HG02981 (cell line): ENCODE measurements at regions not wholly inside any gene's neighbourhood (a gene's known extent, or its start where the extent isn't known, plus 50 kb on each side); places are given as distances from the start of the nearest gene placed in this dataset.

Source experiments
- ATAC-seq: cut with Tn5 transposase; IDR thresholded peaks from one replicate; pipeline ENCODE4 v1.9.1; 2021; ENCODE audit warnings: mild to moderate bottlenecking, moderate library complexity; ENCODE audit not compliant: unreplicated experiment

- no peak for ATAC-seq
These were observed 286.8 kb upstream of the TRIB2 start for GRCh38 chr2:12429779-12430406.

DNA sequence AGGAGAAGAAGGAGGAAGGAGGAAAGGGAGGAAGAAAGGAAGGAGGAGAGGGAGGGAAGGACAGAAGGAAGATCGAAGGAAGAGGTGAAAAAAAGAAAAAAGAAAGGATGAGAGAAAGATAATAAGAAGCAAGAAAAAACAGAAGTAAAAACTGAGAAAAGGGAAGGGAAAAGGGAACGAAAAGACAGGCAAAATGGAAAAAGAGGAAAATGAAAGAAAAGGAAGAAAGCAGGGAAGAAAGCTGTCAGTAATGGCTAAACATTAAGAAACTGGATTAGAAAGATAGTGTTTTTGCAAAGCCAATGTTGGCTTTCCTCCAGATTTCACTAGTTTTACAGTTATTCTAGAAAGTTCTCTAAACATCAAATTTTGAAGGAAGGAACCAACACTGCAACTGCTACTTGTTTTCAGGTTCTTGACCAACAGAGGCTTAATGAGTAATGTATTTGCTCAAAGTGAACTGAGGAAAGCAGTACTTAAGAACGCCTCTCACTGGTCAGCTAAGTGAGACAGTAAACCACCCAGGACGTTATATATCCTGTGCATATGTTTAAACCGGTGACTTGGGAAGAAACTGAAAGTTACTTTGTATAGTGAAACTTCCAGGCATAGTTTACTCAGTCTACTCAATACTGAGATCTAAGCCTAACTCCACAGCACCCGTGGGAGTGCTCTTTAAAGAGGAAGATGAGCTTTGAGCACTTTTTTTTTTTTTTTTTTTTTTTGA, 286.2 kb upstream of the TRIB2 start:
- ATAC-seq: peak; percentile 98

DNA sequence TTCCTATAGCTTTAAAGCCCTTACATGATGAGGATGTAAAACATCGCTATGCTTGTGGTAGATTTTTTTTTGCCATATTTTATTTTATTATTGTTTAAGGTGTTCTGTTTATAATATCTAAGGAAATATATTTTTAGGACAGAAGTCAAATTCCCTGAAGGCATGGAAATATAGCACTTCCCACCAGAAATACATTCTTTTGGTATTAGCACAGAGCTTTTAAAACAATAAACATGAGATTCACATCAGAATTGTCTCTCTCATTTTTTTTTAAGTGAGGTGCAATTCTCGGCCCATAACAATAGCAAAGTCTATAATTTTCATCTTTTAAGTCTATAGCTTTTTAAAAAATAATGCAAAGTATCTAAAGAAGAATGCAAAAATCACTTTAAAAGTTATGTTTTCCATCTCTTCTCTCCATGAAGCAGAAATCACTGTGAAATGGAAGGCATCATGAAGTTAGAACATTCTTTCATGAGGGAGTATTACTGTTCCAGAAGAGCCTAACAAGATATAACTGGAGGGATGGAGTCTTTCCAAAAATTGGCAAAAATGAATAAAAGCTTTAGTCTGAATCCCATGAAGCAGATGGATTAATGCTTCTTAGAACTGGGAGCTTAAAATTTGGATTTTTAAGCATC, 283.6 kb upstream of the TRIB2 start:
- ATAC-seq: no peak

DNA sequence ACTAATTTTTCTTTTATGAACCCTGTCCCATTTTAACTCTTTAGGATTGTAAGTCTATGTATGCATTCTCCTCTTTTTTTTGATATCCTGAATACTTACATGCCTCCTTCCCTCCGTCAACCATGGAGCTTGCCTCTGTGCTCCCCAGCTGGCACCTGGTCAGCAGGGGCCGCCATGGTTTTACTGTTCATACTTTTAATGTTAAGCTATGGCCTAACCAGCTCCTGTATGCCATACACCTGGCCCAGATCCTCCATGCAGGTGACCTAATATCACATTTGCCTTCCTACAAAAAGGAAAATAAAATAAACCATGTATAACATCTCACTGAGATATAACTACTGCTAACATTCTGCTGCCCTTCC, 283.1 kb upstream of the TRIB2 start:
- no peak for ATAC-seq

DNA sequence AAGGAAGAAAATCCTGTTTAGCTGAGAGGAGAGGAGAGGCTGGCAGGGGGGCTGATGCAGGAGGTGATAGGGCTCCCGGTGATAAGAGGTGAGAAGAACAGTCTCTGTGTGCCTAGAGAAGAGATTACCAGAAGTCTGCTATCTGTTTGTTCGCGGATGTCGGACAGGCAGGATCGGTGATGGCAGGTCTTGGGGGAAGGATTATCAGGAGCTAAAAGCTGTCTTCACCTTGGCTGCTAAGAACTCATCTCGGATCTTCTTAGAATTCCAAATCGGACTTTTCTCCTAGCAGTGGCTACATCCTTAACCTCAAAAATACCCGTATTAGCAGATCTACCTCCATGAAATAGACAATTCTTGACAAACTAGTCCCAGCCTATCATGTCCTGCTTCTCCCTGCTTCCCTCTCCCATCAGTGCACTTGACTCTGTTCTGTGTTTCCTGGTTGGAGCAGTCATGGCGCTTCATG, 282.1 kb upstream of the TRIB2 start:
- ATAC-seq: no peak

- no peak for ATAC-seq
These were observed 281.1 kb upstream of the TRIB2 start for GRCh38 chr2:12435430-12436222.

DNA sequence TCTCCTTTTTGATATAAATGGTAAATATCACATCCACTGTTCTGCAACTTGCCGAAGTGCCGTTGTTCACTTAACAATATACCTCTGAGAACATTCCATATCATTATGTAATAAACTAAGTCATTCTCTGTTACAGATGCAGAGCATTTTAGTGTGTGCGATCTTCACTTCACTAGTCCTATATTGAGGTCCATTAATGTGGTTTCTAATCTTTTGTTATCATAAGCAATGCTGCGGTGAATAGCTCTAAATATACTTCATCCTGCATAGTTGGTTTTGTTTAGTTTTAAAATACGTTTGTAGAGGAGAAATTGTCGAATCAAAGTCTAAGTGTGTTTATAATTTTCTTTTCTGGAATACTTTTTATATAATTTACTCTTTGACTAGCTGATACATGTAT, 280.3 kb upstream of the TRIB2 start:
- no peak for ATAC-seq

DNA sequence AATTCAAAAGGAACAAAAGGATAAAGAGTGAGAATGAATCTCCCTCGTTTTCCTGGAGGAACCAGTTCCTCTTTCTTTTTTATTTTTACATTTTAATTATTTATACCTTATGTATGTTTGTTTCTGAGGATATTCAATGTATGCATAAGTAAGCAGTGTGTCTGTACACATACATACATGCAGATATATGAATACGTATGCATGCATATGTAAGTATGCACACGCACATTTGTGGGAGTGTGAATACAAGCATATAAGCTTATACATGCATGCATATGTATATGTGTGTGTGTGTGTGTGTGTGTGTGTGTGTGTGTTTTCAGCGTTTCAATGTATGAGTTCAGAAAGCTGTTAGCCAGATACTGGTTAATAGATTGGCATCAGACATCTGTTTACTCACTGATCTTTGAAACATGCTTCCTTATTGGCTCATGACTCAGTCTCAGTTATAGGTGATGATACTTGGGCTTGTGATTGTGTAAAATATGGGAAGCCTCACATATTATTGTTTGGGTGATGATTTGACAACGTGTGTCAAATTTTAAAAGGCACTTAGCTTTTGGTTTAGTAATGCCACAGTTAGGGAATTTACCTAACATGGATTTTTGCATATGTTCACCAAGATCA, 279.7 kb upstream of the TRIB2 start:
- ATAC-seq: no peak

DNA sequence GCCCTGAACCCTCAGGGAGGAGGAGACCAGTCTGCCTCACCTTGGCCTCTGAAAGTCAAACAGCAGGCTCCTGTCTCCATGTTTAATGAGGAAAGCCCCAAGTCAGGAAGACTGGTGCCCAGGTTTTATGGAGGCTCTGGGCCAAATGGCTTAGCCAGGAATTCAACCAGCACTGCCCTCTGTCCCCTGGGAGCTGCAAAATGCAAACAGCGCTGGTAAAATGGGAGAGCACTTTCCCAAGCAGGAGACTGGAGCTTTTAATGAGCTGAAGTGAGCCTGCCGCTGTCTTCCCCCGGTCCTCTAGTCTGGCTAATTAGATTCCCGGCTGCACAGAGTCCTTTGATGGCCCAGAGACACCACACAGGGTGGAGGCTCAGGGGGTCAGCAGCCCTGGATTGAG, 276.0 kb upstream of the TRIB2 start:
- ATAC-seq: no peak

GRCh38 chr2:12441750-12442475, 274.8 kb upstream of the TRIB2 start:
- ATAC-seq: no peak

GRCh38 chr2:12442476-12442847, 274.3 kb upstream of the TRIB2 start:
- ATAC-seq: no peak

DNA sequence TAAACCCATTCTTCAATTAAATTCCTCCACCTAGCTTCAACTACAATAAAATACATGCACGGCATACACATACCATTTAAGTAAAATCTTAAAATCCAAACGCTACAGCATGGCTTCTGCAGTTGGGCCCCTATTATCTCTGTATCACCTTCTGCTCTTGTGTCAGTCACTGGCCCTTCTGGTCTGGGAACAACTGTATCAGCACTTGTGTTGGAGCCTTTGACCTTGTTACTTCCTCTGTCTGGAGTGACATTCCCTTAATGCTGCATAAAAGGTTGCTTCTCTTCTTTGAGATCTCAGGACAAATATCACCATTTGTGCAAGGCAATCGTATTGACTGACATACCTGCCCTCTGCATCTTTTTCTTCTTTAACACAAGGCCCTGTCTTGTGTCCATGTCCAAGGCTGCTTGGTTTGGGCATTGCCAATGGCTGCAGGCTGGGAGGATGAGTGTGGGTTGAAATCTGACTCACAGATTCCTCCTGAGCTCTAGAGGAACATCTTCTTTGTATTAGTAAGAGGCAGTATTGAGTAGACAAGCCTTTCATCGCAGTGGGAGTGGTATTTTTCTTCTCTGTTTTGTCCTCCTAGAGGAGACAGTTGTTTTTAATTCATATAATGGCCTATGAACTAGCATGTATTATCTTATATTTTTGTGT, 267.8 kb upstream of the TRIB2 start:
- ATAC-seq: no peak

- ATAC-seq: no peak
These were observed 265.0 kb upstream of the TRIB2 start for GRCh38 chr2:12451726-12452125.

- no peak for ATAC-seq
These were observed 264.6 kb upstream of the TRIB2 start for GRCh38 chr2:12452185-12452584.

DNA sequence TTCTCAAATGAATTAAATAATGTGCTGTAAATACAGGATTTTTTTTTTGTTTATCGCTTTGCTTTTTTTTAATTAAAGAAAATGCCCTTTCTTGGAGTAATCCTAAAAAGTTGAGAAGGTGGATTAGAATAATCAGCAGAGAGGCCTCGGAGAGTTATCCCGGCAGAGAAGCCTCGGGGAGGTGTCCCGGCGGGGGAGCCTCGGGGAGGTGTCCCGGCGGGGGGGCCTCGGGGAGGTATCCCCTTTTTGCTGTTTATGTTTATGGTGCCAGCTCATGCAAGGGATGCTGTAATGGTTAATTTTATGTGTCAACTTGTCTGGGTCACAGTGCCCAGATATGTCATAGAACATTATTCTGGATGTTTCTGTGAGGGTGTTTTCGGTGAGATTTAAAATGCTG, 263.0 kb upstream of the TRIB2 start:
- no peak for ATAC-seq

DNA sequence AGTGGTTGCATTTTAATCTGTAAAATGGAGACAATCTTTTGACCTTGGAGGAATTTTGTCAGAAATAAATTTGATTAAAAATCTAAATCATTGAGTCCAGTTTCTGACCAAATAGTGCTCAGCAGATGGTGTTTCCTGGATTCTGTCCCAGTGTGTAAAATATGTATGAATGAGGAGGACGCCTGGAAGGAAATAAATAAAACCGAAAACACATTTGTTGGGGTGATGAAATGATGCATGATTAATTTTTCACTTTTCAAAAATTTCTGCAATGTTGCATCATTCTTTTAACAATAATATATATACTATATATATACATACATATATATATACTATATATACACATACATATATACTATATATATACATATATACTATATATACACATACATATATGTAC, 261.1 kb upstream of the TRIB2 start:
- no peak for ATAC-seq

- ATAC-seq: peak; percentile 96
These were observed 260.2 kb upstream of the TRIB2 start for GRCh38 chr2:12456293-12457106.

DNA sequence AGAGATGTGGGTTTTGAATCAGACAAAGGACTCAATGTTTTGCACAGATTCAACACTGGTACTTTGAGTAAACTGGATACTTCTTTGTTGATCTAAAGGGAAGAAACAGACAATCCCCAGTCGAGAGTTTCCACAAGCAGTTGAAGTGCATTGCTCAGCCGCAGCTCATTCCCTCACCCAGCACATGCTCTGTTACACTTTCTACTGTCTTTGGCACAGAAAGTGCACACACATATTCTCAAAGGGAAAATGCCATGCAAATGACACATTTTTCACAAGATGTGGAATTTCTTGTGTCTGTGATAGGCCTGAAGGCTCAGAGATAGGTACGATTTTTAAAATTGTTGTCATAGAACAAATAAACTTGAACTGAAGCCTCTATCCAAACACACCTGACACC, 258.9 kb upstream of the TRIB2 start:
- no peak for ATAC-seq

DNA sequence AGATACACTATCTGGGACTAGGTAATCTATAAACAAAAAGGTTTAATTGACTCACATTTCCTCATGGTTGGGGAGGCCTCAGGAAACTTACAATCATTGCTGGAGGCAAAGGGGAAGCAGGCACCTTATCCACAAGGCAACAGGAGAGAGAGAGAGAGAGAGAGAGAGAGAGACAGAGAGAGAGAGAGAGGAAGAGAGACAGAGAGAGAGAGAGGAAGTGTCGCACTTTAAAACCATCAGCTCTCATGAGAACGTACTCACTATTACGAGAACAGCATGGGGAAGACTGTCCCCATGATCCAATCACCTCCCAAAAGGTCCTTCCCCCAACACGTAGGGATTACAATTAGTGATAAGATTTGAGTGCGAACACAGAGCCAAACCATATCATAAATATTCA, 253.5 kb upstream of the TRIB2 start:
- no peak for ATAC-seq
